Trophoblast cell (in vitro differentiated cells and primary cell): ENCODE measurements at regions not wholly inside any gene's neighbourhood (a gene's known extent, or its start where the extent isn't known, plus 50 kb on each side); places are given as distances from the start of the nearest gene placed in this dataset.

Experiments used
- DNase-seq, 2 donors: peaks; one replicate each; pipeline ENCODE4 v3.0.0-alpha.2; 2016
- H2AFZ ChIP-seq: 2 replicates; pipeline ENCODE4 v1.6.1; 2013; ENCODE audit warnings: low read length, moderate library complexity, mild to moderate bottlenecking; ENCODE audit not compliant: insufficient read depth, poor library complexity
- H2AK5ac ChIP-seq: 2 replicates; pipeline ENCODE4 v1.6.1; 2013; ENCODE audit warnings: mild to moderate bottlenecking, low read length
- H2BK120ac ChIP-seq: 2 replicates; pipeline ENCODE4 v1.6.1; 2013; ENCODE audit warnings: low read length, mild to moderate bottlenecking, moderate library complexity; ENCODE audit not compliant: insufficient read depth, poor library complexity
- H2BK12ac ChIP-seq: 2 replicates; pipeline ENCODE4 v1.6.1; 2013; ENCODE audit warnings: mild to moderate bottlenecking, low read length, moderate library complexity
- H2BK5ac ChIP-seq: 2 replicates; pipeline ENCODE4 v1.6.1; 2013; ENCODE audit warnings: low read length, low read depth, moderate library complexity, mild to moderate bottlenecking; ENCODE audit not compliant: poor library complexity
- H3K14ac ChIP-seq: 2 replicates; pipeline ENCODE4 v1.6.1; 2013; ENCODE audit warnings: mild to moderate bottlenecking, low read length
- H3K18ac ChIP-seq: 2 replicates; pipeline ENCODE4 v1.6.1; 2013; ENCODE audit warnings: mild to moderate bottlenecking, low read length
- H3K23ac ChIP-seq: 2 replicates; pipeline ENCODE4 v1.6.1; 2013; ENCODE audit warnings: low read length
- H3K27ac ChIP-seq: 2 replicates; pipeline ENCODE4 v1.5.1; 2013; ENCODE audit warnings: low read depth, mild to moderate bottlenecking, inconsistent platforms, low read length, moderate library complexity
- H3K27me3 ChIP-seq: 2 replicates; pipeline ENCODE4 v1.6.1; 2013; ENCODE audit warnings: inconsistent platforms, mild to moderate bottlenecking, low read length, moderate library complexity; ENCODE audit not compliant: insufficient read depth
- H3K36me3 ChIP-seq, 2 experiments: 1 replicate in 1 of 2; 2 replicates in 1 of 2; pipeline ENCODE4 v1.6.1; 2013; ENCODE audit warnings: low read length in 2 of 2, mild to moderate bottlenecking in 2 of 2, moderate library complexity in 1 of 2; ENCODE audit not compliant: insufficient read depth in 2 of 2, control insufficient read depth in 1 of 2
- H3K4ac ChIP-seq: 2 replicates; pipeline ENCODE4 v1.6.1; 2013; ENCODE audit warnings: low read depth, mild to moderate bottlenecking, low read length, moderate library complexity
- H3K4me1 ChIP-seq, 2 experiments: 1 replicate in 1 of 2; 2 replicates in 1 of 2; pipeline ENCODE4 v1.6.1; 2013; ENCODE audit warnings: low read length in 2 of 2, mild to moderate bottlenecking in 2 of 2, moderate library complexity in 1 of 2; ENCODE audit not compliant: insufficient read depth in 2 of 2, control insufficient read depth in 1 of 2
- H3K4me2 ChIP-seq: 2 replicates; pipeline ENCODE4 v1.6.1; 2013; ENCODE audit warnings: inconsistent platforms, mild to moderate bottlenecking, low read length, moderate library complexity
- H3K4me3 ChIP-seq: 2 replicates; pipeline ENCODE4 v1.5.1; 2013; ENCODE audit warnings: mild to moderate bottlenecking, low read depth, low read length, inconsistent platforms
- H3K79me1 ChIP-seq: one replicate; pipeline ENCODE4 v1.6.1; 2013; ENCODE audit warnings: low read length
- H3K79me2 ChIP-seq: 2 replicates; pipeline ENCODE4 v1.6.1; 2013; ENCODE audit warnings: low read length, mild to moderate bottlenecking; ENCODE audit not compliant: control insufficient read depth, insufficient read depth, poor library complexity
- H3K9ac ChIP-seq: 2 replicates; pipeline ENCODE4 v1.6.1; 2013; ENCODE audit warnings: mild to moderate bottlenecking, low read length
- H3K9me3 ChIP-seq: 2 replicates; pipeline ENCODE4 v1.6.1; 2013; ENCODE audit warnings: low read depth, mild to moderate bottlenecking, control low read depth, inconsistent platforms, low read length; ENCODE audit not compliant: insufficient read depth
- H4K12ac ChIP-seq: 2 replicates; pipeline ENCODE4 v1.6.1; 2013; ENCODE audit warnings: low read depth, mild to moderate bottlenecking, low read length, moderate library complexity
- H4K8ac ChIP-seq: 2 replicates; pipeline ENCODE4 v1.6.1; 2013; ENCODE audit warnings: low read depth, mild to moderate bottlenecking, low read length, moderate library complexity
- H4K91ac ChIP-seq: one replicate; pipeline ENCODE4 v1.6.1; 2013; ENCODE audit warnings: low read depth, mild to moderate bottlenecking, low read length, moderate library complexity
- WGBS: extraction: QIAGEN DNeasy Blood & Tissue Kit; methylation state at CpG from one replicate; pipeline ENCODE4 v1.1.7; 2013; ENCODE audit warnings: missing lambda C conversion rate; ENCODE audit not compliant: insufficient read length, insufficient coverage; ENCODE audit errors: extremely low coverage; 5-methylcytosine and 5-hydroxymethylcytosine counted together

DNA sequence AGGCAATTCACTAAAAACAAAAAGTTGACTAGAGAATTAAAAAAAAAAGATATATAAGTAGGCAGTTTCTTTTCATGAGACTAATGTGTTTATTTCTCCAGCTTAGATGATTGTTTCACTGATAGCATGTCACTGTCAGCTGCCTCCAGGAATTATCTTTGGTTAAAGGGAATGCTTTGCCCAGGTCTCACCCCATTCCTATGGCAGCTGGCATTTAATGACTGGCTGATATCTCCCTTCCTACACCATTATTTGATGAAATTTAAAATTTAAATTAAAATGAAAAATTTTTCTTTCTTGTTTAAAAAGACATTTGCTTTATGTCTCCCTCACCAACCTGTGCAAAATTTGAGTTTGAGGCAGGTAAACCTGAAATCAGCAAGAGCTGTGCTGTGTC, 214.5 kb upstream of the PRSS1 start:
- Histone ChIP-seq H3K4ac (no peak overlapping the region), H2AK5ac (no peak overlapping the region), H3K79me1 (no peaks in the 10 kb centered on the region), H4K12ac (no peak overlapping the region), H3K79me2 (no peaks in the 10 kb centered on the region), H3K4me3 (no peak overlapping the region), H2AFZ (no peak overlapping the region), H3K23ac (no peak overlapping the region), H3K4me2 (no peak overlapping the region), H3K27ac (no peak overlapping the region), H2BK120ac (no peak overlapping the region), H3K9me3 (no peaks in the 10 kb centered on the region), H4K91ac (no peak overlapping the region), H3K27me3 (no peaks in the 10 kb centered on the region), H3K18ac (no peak overlapping the region), H2BK5ac (no peak overlapping the region), H3K4me1 (peaks cover 0 to 7% of the 10 kb centered on the region in 2 experiments), H3K9ac (no peak overlapping the region), H3K36me3 (no peaks in the 10 kb centered on the region), H2BK12ac (no peak overlapping the region), H3K14ac (no peak overlapping the region), H4K8ac (no peak overlapping the region)
- DNase-seq = no peak

DNA sequence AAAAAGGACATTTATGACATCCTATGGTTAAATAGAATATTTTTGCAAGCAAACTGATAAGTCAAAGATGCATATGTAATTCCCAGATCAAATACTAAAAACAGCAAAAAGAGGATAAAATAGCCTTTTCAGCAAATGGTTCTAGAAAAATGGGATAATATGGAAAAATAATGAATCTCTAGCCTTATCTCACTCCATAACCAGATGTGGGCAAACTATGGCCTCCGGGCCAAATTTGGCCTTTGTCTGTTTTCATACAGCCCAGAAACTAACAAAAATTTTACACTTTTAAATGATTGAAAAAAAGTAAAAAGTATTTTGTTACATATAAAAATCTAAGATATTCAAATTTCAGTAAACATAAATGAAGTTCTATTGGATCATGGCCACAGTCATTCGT, 215.4 kb upstream of the PRSS1 start:
- H4K12ac ChIP-seq = no peak overlapping the region
- no peak overlapping the region for H3K9ac ChIP-seq
- peaks cover 0 to 7% of the 10 kb centered on the region in 2 experiments for H3K4me1 ChIP-seq
- H2BK12ac ChIP-seq = no peak overlapping the region
- H3K36me3 ChIP-seq = no peaks in the 10 kb centered on the region
- no CpG with 5 or more reads among the region's 2 CpGs for WGBS
- no peak overlapping the region for H2AK5ac ChIP-seq
- no peak overlapping the region for H2BK5ac ChIP-seq
- H2BK120ac ChIP-seq = no peak overlapping the region
- no peak overlapping the region for H3K4ac ChIP-seq
- no peak overlapping the region for H3K4me2 ChIP-seq
- no peak overlapping the region for H4K91ac ChIP-seq
- H3K79me1 ChIP-seq = no peaks in the 10 kb centered on the region
- H3K14ac ChIP-seq = no peak overlapping the region
- no peak overlapping the region for H2AFZ ChIP-seq
- H3K4me3 ChIP-seq = no peak overlapping the region
- DNase-seq = no peak
- no peaks in the 10 kb centered on the region for H3K79me2 ChIP-seq
- H3K18ac ChIP-seq = no peak overlapping the region
- H3K9me3 ChIP-seq = no peaks in the 10 kb centered on the region
- H3K23ac ChIP-seq = no peak overlapping the region
- H4K8ac ChIP-seq = no peak overlapping the region
- no peak overlapping the region for H3K27ac ChIP-seq
- no peaks in the 10 kb centered on the region for H3K27me3 ChIP-seq

DNA sequence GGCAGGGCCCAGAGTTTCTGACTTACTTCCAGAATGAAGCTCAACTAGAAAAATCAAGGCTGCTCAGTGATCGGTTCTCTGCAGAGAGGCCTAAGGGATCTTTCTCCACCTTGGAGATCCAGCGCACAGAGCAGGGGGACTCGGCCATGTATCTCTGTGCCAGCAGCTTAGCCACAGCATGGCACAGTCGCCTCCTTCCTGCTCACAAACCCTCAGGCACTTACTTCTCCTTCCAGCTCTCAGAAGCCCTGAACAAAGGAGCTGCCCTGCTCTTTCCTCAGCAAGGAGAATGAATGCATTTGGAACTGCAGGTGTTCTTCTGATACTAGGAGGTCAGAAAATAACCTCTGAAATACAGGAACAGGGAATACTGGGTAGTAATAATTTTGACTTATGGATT, 219.7 kb upstream of the PRSS1 start:
- H3K14ac ChIP-seq = no peak overlapping the region
- H2AFZ ChIP-seq = no peak overlapping the region
- H3K18ac ChIP-seq = no peak overlapping the region
- no peak overlapping the region for H3K4me3 ChIP-seq
- H3K36me3 ChIP-seq = no peaks in the 10 kb centered on the region
- no peak overlapping the region for H2AK5ac ChIP-seq
- no peak overlapping the region for H3K23ac ChIP-seq
- H3K79me2 ChIP-seq = no peaks in the 10 kb centered on the region
- H2BK5ac ChIP-seq = no peak overlapping the region
- H2BK12ac ChIP-seq = no peak overlapping the region
- no peaks in the 10 kb centered on the region for H3K9me3 ChIP-seq
- H3K79me1 ChIP-seq = no peaks in the 10 kb centered on the region
- H4K12ac ChIP-seq = no peak overlapping the region
- WGBS = no CpG with 5 or more reads among the region's 4 CpGs
- H3K4ac ChIP-seq = no peak overlapping the region
- peaks cover 0 to 3% of the 10 kb centered on the region in 2 experiments for H3K4me1 ChIP-seq
- H3K27me3 ChIP-seq = no peaks in the 10 kb centered on the region
- no peak for DNase-seq
- no peak overlapping the region for H3K9ac ChIP-seq
- H3K4me2 ChIP-seq = no peak overlapping the region
- H3K27ac ChIP-seq = no peak overlapping the region
- no peak overlapping the region for H4K8ac ChIP-seq
- no peak overlapping the region for H4K91ac ChIP-seq
- no peak overlapping the region for H2BK120ac ChIP-seq

DNA sequence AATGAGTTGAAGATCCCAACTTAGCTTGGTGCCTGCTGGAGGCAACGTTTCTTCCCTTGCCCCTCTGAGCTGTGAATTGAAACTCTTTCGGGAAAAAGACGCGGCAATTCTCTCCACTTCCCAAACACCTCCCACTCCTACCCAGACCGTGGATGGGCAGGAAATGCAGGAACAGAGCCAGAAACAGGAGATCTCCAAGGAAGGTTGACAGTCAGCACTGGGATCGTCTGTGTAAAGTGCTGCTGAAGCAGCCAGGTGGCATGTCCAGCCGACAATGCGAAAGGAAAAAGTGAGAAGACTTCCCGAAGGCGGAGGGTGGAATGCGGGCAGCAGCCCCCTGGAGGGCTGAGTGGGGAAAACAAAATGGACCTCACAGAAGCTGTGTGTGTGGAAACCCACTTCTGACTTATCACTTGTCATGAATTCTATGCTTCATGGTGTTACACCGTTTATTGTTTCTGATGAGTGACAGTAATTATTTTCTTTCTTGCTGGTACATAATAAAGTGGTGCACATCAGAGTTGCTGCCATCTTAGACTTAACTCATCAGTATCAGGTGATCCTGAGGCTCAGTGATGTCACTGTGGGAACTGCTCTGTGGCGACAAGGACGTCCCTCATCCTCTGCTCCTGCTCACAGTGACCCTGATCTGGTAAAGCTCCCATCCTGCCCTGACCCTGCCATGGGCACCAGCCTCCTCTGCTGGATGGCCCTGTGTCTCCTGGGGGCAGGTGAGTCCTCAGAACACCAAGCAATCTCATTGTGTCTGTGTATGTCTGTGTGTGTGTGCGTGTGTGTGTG, 220.5 kb upstream of the PRSS1 start:
- no peak overlapping the region for H3K23ac ChIP-seq
- H3K4ac ChIP-seq = no peak overlapping the region
- H3K4me3 ChIP-seq = no peak overlapping the region
- peak in 1 of 2 donors; percentile 21 for DNase-seq
- H2BK120ac ChIP-seq = no peak overlapping the region
- no peaks in the 10 kb centered on the region for H3K79me2 ChIP-seq
- no peak overlapping the region for H4K8ac ChIP-seq
- no peak overlapping the region for H3K14ac ChIP-seq
- H3K27me3 ChIP-seq = no peaks in the 10 kb centered on the region
- H3K79me1 ChIP-seq = no peaks in the 10 kb centered on the region
- no peak overlapping the region for H3K18ac ChIP-seq
- H3K27ac ChIP-seq = no peak overlapping the region
- no peaks in the 10 kb centered on the region for H3K9me3 ChIP-seq
- no peak overlapping the region for H2BK5ac ChIP-seq
- H2AK5ac ChIP-seq = peak overlapping the region; percentile 43
- H4K91ac ChIP-seq = no peak overlapping the region
- no peaks in the 10 kb centered on the region for H3K36me3 ChIP-seq
- H4K12ac ChIP-seq = peak overlapping the region; percentile 20
- peak overlapping the region; percentile 61 for H2BK12ac ChIP-seq
- H3K9ac ChIP-seq = no peak overlapping the region
- peaks cover 0 to 3% of the 10 kb centered on the region in 2 experiments for H3K4me1 ChIP-seq
- no CpG with 5 or more reads among the region's 15 CpGs for WGBS
- no peak overlapping the region for H2AFZ ChIP-seq
- H3K4me2 ChIP-seq = no peak overlapping the region
